ENCODE measurements at regions not wholly inside any gene's neighbourhood (a gene's known extent, or its start where the extent isn't known, plus 50 kb on each side); places are given as distances from the start of the nearest gene placed in this dataset.
"Not testable (repeated sequence)": the region's sequence is repeated elsewhere in the genome, so short reads cannot be mapped to it uniquely, and the experiment has no call there.

GRCh38 chr4:173475751-173476150 is 54.3 kb downstream of the HAND2 start:
- no peak for DNase-seq

- DNase-seq, result no peak
Observed at GRCh38 chr4:173469622-173470021, 60.4 kb downstream of the HAND2 start.

GRCh38 chr4:173468314-173468713 is 61.7 kb downstream of the HAND2 start:
- no peak for DNase-seq

- no peak for DNase-seq
Observed at GRCh38 chr4:173466101-173466500, 63.9 kb downstream of the HAND2 start.

GRCh38 chr4:173464481-173464880 is 65.5 kb downstream of the HAND2 start:
- peak in 2 of 3 donors; percentile 14 to 41 for DNase-seq

- no peak for DNase-seq
Observed at GRCh38 chr4:173463816-173464215, 64.9 kb upstream of the SCRG1 start.

GRCh38 chr4:173461170-173461569 is 62.3 kb upstream of the SCRG1 start:
- no peak for DNase-seq

GRCh38 chr4:173459857-173460256 is 60.9 kb upstream of the SCRG1 start:
- DNase-seq, result no peak

- DNase-seq, result no peak
Observed at GRCh38 chr4:173457893-173458292, 59.0 kb upstream of the SCRG1 start.

- not testable (repeated sequence) for DNase-seq
Observed at GRCh38 chr4:173451435-173451834, 52.5 kb upstream of the SCRG1 start.

- no peak for DNase-seq
Observed at GRCh38 chr4:173450281-173450680, 51.4 kb upstream of the SCRG1 start.

- DNase-seq, result no peak
Observed at GRCh38 chr4:173449380-173449717, 50.4 kb upstream of the SCRG1 start.

GRCh38 chr4:173448608-173449379 is 49.9 kb upstream of the SCRG1 start:
- DNase-seq, result peak; percentile 44 to 74 (median 68)
